AG04450 (cell line): ENCODE measurements at regions not wholly inside any gene's neighbourhood (a gene's known extent, or its start where the extent isn't known, plus 50 kb on each side); places are given as distances from the start of the nearest gene placed in this dataset.

ENCODE experiments used
- CTCF ChIA-PET: fragments of 300-600, 350-600 bp; formaldehyde crosslinking; extraction: SDS; loops from one replicate; lab custom pipeline; 2022; ENCODE audit warnings: antibody characterized with exemption, inconsistent platforms; lab: Charles Lee
- POLR2A ChIA-PET: fragments of 350-600 bp; formaldehyde crosslinking; extraction: SDS; loops from one replicate; lab custom pipeline; 2021; ENCODE audit warnings: antibody characterized with exemption, inconsistent platforms; lab: Yijun Ruan, JAX
- DNase-seq: peaks from one replicate; pipeline ENCODE4 v3.0.0-alpha.2; 2011; ENCODE audit warnings: low read depth, low spot score
- H3K27ac ChIP-seq: one replicate; pipeline ENCODE4 v1.5.1; 2012; ENCODE audit warnings: low read depth, low read length, control low read depth
- H3K27me3 ChIP-seq: one replicate; pipeline ENCODE4 v1.6.0; 2012; ENCODE audit warnings: low read length; ENCODE audit not compliant: control insufficient read depth, insufficient read depth
- H3K4me3 ChIP-seq: 2 replicates; pipeline ENCODE4 v1.5.1; 2011; ENCODE audit warnings: mild to moderate bottlenecking, low read depth, low read length, control low read depth
- H3K9me3 ChIP-seq: 2 replicates; pipeline ENCODE4 v1.5.1; 2012; ENCODE audit warnings: low read length; ENCODE audit not compliant: control insufficient read depth, insufficient read depth
- TF ChIP-seq, protein P1 (sequence below): IDR thresholded peaks from 2 replicates; pipeline ENCODE4 v1.5.1; 2011; ENCODE audit warnings: low read depth, low read length, control low read depth, inconsistent platforms

GRCh38 chr3:27570421-27571106, 86.4 kb upstream of the SLC4A7 start:
- no peak for DNase-seq
- ChIA-PET CTCF (no interaction called here), POLR2A (no interaction called here)

GRCh38 chr3:27568393-27568792, 84.2 kb upstream of the SLC4A7 start:
- Histone ChIP-seq H3K4me3 (no peak overlapping the region), H3K9me3 (no peaks in the 10 kb centered on the region), H3K27ac (peak overlapping the region; percentile 13), H3K27me3 (no peaks in the 10 kb centered on the region)
- CTCF ChIA-PET = no interaction called here
- POLR2A ChIA-PET = no interaction called here
- DNase-seq = peak; percentile 45
- TF ChIP-seq, protein P1, sequence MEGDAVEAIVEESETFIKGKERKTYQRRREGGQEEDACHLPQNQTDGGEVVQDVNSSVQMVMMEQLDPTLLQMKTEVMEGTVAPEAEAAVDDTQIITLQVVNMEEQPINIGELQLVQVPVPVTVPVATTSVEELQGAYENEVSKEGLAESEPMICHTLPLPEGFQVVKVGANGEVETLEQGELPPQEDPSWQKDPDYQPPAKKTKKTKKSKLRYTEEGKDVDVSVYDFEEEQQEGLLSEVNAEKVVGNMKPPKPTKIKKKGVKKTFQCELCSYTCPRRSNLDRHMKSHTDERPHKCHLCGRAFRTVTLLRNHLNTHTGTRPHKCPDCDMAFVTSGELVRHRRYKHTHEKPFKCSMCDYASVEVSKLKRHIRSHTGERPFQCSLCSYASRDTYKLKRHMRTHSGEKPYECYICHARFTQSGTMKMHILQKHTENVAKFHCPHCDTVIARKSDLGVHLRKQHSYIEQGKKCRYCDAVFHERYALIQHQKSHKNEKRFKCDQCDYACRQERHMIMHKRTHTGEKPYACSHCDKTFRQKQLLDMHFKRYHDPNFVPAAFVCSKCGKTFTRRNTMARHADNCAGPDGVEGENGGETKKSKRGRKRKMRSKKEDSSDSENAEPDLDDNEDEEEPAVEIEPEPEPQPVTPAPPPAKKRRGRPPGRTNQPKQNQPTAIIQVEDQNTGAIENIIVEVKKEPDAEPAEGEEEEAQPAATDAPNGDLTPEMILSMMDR = no peak

More at GRCh38 chr3:27570421-27571106, 86.4 kb upstream of the SLC4A7 start:
- H3K4me3 ChIP-seq = no peak overlapping the region
- no peaks in the 10 kb centered on the region for H3K9me3 ChIP-seq
- TF ChIP-seq, protein P1 = no peak
- no peak overlapping the region for H3K27ac ChIP-seq
- no peaks in the 10 kb centered on the region for H3K27me3 ChIP-seq

GRCh38 chr3:27567251-27567650, 83.1 kb upstream of the SLC4A7 start:
- Histone ChIP-seq H3K27ac (no peak overlapping the region), H3K4me3 (no peak overlapping the region), H3K9me3 (no peaks in the 10 kb centered on the region), H3K27me3 (no peaks in the 10 kb centered on the region)
- ChIA-PET POLR2A (interaction anchor here (1.0 kb wide), 1 partner anchor 65 kb away, joined by 3 read pairs; no protein-coding TSS in a partner anchor), CTCF (interaction anchor here (1.0 kb wide), 1 partner anchor 113 kb away, joined by 3 read pairs; no protein-coding TSS in a partner anchor)
- DNase-seq = no peak
- TF ChIP-seq, protein P1 = no peak

DNA sequence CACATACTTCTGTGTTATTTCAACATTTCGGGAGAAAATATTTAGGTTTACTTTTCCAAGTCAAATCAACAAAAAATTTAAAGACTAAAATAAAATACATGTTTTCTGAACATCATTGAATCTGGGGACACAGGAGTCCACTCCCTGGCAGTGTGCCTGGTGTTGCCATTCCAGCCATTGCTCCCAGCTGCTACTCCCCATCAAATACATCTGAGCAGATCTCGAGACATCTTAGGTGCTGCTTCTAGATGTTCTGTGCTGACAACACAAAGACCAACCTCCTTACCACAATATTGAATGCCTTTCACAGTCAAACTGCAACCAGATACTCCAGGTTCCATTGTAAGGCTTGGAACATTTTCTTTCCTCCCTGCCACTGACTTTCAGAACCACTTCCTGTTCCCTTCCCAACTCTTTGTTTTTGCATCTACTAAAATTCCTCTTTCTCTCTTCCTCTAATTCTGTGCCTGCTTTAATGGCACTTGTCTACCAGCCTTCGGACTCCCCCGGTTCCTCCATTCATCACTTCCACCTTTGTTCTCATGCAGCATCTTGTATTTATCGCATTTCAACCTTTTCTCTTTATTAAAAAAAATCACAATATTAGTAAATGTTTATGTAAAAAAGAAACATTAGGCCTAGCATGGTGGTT, 81.1 kb upstream of the SLC4A7 start:
- Histone ChIP-seq H3K27me3 (no peaks in the 10 kb centered on the region), H3K27ac (no peak overlapping the region), H3K4me3 (no peak overlapping the region), H3K9me3 (no peaks in the 10 kb centered on the region)
- ChIA-PET POLR2A (no interaction called here), CTCF (no interaction called here)
- TF ChIP-seq, protein P1 = no peak
- DNase-seq = no peak

- CTCF ChIA-PET = no interaction called here
These were observed 77.4 kb upstream of the SLC4A7 start for GRCh38 chr3:27561576-27561975.

More at GRCh38 chr3:27561576-27561975, 77.4 kb upstream of the SLC4A7 start:
- H3K27me3 ChIP-seq = no peaks in the 10 kb centered on the region
- DNase-seq = no peak
- H3K27ac ChIP-seq = no peak overlapping the region
- POLR2A ChIA-PET = no interaction called here
- TF ChIP-seq, protein P1 = no peak
- H3K9me3 ChIP-seq = no peaks in the 10 kb centered on the region
- no peak overlapping the region for H3K4me3 ChIP-seq
